OCI-LY7 (cell line): ENCODE measurements at regions not wholly inside any gene's neighbourhood (a gene's known extent, or its start where the extent isn't known, plus 50 kb on each side); places are given as distances from the start of the nearest gene placed in this dataset.

Source experiments
- EZH2phosphoT487 ChIP-seq: fragments of 200-600 bp; sonication (generic); IDR thresholded peaks from 2 replicates; pipeline ENCODE4 v1.6.1; 2018; ENCODE audit warnings: low read depth, borderline replicate concordance, mild to moderate bottlenecking, mixed run types, antibody characterized with exemption, low read length, moderate library complexity, mixed read lengths
- TF ChIP-seq, protein P1 (sequence below): fragments of 200-600 bp; sonication (generic); conservative IDR thresholded peaks from 2 replicates; pipeline ENCODE4 v1.5.1; 2014; ENCODE audit warnings: mild to moderate bottlenecking, antibody characterized with exemption, low read length, moderate library complexity, mixed read lengths

DNA sequence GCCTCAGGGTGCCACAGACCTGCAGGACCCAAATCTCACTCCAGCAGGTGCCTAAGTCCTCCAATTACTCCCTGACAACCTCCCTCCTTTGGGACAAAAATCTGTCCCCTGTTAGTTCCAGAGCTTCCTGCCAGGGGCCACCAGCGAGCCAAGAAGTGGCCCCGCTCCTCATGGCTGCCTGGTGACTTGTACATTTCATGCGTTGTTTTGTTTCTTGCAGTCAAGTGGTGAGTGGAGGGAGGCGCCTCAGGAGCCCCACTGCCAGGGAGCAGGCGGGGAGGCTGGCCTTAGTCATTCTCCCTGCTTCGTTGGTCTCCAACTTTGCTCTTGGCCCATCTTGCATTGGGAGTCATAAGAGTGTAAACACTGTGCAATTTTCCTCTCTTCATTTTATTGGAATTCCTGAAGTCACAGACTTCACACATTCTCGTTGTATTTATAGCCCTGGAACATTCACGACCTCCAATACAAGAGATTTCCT is 81.3 kb downstream of the KCNF1 start:
- TF ChIP-seq, protein P1, sequence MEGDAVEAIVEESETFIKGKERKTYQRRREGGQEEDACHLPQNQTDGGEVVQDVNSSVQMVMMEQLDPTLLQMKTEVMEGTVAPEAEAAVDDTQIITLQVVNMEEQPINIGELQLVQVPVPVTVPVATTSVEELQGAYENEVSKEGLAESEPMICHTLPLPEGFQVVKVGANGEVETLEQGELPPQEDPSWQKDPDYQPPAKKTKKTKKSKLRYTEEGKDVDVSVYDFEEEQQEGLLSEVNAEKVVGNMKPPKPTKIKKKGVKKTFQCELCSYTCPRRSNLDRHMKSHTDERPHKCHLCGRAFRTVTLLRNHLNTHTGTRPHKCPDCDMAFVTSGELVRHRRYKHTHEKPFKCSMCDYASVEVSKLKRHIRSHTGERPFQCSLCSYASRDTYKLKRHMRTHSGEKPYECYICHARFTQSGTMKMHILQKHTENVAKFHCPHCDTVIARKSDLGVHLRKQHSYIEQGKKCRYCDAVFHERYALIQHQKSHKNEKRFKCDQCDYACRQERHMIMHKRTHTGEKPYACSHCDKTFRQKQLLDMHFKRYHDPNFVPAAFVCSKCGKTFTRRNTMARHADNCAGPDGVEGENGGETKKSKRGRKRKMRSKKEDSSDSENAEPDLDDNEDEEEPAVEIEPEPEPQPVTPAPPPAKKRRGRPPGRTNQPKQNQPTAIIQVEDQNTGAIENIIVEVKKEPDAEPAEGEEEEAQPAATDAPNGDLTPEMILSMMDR = no peak
- no peak for TF ChIP-seq EZH2phosphoT487
